HCT116 (cell line): ENCODE measurements at regions not wholly inside any gene's neighbourhood (a gene's known extent, or its start where the extent isn't known, plus 50 kb on each side); places are given as distances from the start of the nearest gene placed in this dataset.

Experiments used
- CTCF ChIP-seq, 3 experiments: fragments of 200-600 bp in 1 of 3; sonication (generic) in 1 of 3; IDR thresholded peaks in 2 of 3; conservative IDR thresholded peaks in 1 of 3; 2 replicates each; pipeline ENCODE4 v1.5.1; 2012 to 2017; ENCODE audit warnings: low read depth in 2 of 3, low read length in 2 of 3, antibody characterized with exemption in 1 of 3, borderline replicate concordance in 1 of 3, control low read depth in 1 of 3, mild to moderate bottlenecking in 1 of 3, mixed read lengths in 1 of 3, mixed run types in 1 of 3, moderate library complexity in 1 of 3; ENCODE audit not compliant: insufficient read depth in 1 of 3
- EZH2phosphoT487 ChIP-seq: fragments of 200-600 bp; IDR thresholded peaks from 2 replicates; pipeline ENCODE4 v1.6.1; 2018; ENCODE audit warnings: antibody characterized with exemption, borderline replicate concordance
- JUND ChIP-seq: IDR thresholded peaks from 2 replicates; pipeline ENCODE4 v1.6.1; 2012
- TCF7L2 ChIP-seq: IDR thresholded peaks from 2 replicates; pipeline ENCODE4 v1.7.0; 2011; ENCODE audit warnings: borderline replicate concordance, inconsistent platforms; ENCODE audit not compliant: insufficient read depth, insufficient read length; ENCODE audit errors: extremely low read depth

GRCh38 chr1:20431176-20431460, 54.9 kb downstream of the CAMK2N1 start:
- TF ChIP-seq JUND (no peak), TCF7L2 (no peak), CTCF (IDR thresholded peaks at IDR 0.05 in 2 of 3, conservative IDR thresholded peaks at IDR 0.05 in 1 of 3; ENCODE audit: borderline replicate concordance in 1 of 3, insufficient read depth in 1 of 3, low read depth in 2 of 3, low read length in 2 of 3) (no peak), EZH2phosphoT487 (no peak)
